Prostate gland (tissue), 2 donors: ENCODE measurements at regions not wholly inside any gene's neighbourhood (a gene's known extent, or its start where the extent isn't known, plus 50 kb on each side); places are given as distances from the start of the nearest gene placed in this dataset.

Experiments
- POLR2A ChIP-seq: fragments of 450-650 bp; IDR thresholded peaks from one replicate; pipeline ENCODE4 v1.6.1; 2016; ENCODE audit warnings: antibody characterized with exemption, mild to moderate bottlenecking
- POLR2AphosphoS5 ChIP-seq: sonication (generic); formaldehyde crosslinking; IDR thresholded peaks from one replicate; pipeline ENCODE4 v1.6.1; 2017; ENCODE audit warnings: antibody characterized with exemption
- TF ChIP-seq, protein P1 (sequence below), 4 experiments: fragments of 200-600 bp in 2 of 4; fragments of 450-650 bp in 2 of 4; sonication (generic) in 2 of 4; IDR thresholded peaks; 1 replicate in 3 of 4; 2 replicates in 1 of 4; pipeline ENCODE4 v1.5.1; 2016 to 2019; ENCODE audit warnings: antibody characterized with exemption in 4 of 4, mild to moderate bottlenecking in 2 of 4, moderate library complexity in 2 of 4

DNA sequence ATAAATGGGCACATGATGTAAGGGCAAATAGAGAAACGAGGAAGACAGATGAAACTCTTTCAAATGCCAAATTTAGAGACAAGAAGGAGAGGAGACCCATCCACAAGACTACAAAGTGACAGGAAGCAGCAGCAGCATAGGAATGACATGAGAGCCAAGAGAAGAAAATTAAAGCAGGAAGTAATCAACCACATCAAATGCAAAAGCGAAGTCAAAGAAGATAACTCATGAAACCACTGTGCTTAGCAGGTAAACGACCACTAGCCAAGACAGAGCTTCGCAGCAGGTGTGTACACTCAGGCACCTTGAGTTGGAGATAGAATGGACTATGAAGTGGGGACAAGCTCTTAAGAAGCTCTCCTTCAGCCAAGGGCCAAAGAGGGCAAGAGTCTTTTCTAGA lies 64.1 kb downstream of the KLF12 start:
- TF ChIP-seq POLR2AphosphoS5: no peak
- no peak for TF ChIP-seq POLR2A
- TF ChIP-seq, protein P1, sequence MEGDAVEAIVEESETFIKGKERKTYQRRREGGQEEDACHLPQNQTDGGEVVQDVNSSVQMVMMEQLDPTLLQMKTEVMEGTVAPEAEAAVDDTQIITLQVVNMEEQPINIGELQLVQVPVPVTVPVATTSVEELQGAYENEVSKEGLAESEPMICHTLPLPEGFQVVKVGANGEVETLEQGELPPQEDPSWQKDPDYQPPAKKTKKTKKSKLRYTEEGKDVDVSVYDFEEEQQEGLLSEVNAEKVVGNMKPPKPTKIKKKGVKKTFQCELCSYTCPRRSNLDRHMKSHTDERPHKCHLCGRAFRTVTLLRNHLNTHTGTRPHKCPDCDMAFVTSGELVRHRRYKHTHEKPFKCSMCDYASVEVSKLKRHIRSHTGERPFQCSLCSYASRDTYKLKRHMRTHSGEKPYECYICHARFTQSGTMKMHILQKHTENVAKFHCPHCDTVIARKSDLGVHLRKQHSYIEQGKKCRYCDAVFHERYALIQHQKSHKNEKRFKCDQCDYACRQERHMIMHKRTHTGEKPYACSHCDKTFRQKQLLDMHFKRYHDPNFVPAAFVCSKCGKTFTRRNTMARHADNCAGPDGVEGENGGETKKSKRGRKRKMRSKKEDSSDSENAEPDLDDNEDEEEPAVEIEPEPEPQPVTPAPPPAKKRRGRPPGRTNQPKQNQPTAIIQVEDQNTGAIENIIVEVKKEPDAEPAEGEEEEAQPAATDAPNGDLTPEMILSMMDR (IDR thresholded peaks at IDR 0.05): no peak
